HepG2 (cell line): ENCODE measurements at regions not wholly inside any gene's neighbourhood (a gene's known extent, or its start where the extent isn't known, plus 50 kb on each side); places are given as distances from the start of the nearest gene placed in this dataset.
A peak's percentile ranks its signal among the peaks of the same experiment; 100 is the strongest.

ENCODE experiments used
- ATAC-seq: fragments of 200-7000 bp; cut with Tn5 transposase; 3 replicates; pipeline ENCODE4 v1.9.1; 2020; ENCODE audit warnings: mild to moderate bottlenecking, moderate library complexity
- BruUV-seq: library from RNA; stranded (reverse); fragments of 400-500 nt; replicated peaks from 2 replicates; lab custom pipeline; 2021; lab: Mats Ljungman, UMichigan
- CTCF ChIA-PET: fragments of 300-600 bp; formaldehyde crosslinking; extraction: SDS; loops from one replicate; lab custom pipeline; 2021; ENCODE audit warnings: low total read pairs, inconsistent platforms, low intra/inter-chr PET ratio; lab: Yijun Ruan, JAX
- POLR2A ChIA-PET: fragments of 350-600 bp; sonication (Branson Sonifier 250); formaldehyde crosslinking; loops from one replicate; lab custom pipeline; 2020; ENCODE audit warnings: antibody characterized with exemption, inconsistent platforms; lab: Yijun Ruan, JAX
- DNase-seq: peaks from one replicate; pipeline ENCODE4 v3.0.0-alpha.2; 2015; ENCODE audit warnings: low spot score
- FAIRE-seq: peaks from 3 replicates; lab custom pipeline; 2011; peaks lifted over from hg19 to GRCh38; lab: Jason Lieb, UNC
- H2AFZ ChIP-seq: one replicate; pipeline ENCODE4 v1.6.1; 2011; ENCODE audit warnings: low read length, inconsistent platforms
- H3K27ac ChIP-seq: fragments of 300-600 bp; 3 replicates; pipeline ENCODE4 v1.8.0; 2011; ENCODE audit warnings: mixed run types, mild to moderate bottlenecking, mixed read lengths, low read length, inconsistent platforms; ENCODE audit not compliant: insufficient read depth; ENCODE audit errors: extremely low read length
- H3K27me3 ChIP-seq, 2 experiments: fragments of 200-600 bp in 1 of 2; 2 replicates in 1 of 2; 3 replicates in 1 of 2; pipeline versions ENCODE4 v1.6.0 to v1.8.0; 2011; ENCODE audit warnings: low read length in 2 of 2, mild to moderate bottlenecking in 2 of 2, moderate library complexity in 2 of 2, inconsistent platforms in 1 of 2; ENCODE audit not compliant: insufficient read depth in 2 of 2, control insufficient read depth in 1 of 2
- H3K36me3 ChIP-seq, 2 experiments: fragments of 200-600 bp in 1 of 2; replicated peaks in 1 of 2; 2 replicates in 1 of 2; 3 replicates in 1 of 2; pipeline versions ENCODE4 v1.5.1 to v1.8.0; 2011; ENCODE audit warnings: low read length in 2 of 2, inconsistent platforms in 1 of 2; ENCODE audit not compliant: insufficient read depth in 2 of 2, control insufficient read depth in 1 of 2
- H3K4me1 ChIP-seq: 2 replicates; pipeline ENCODE4 v1.5.1; 2012; ENCODE audit warnings: low read length, inconsistent platforms; ENCODE audit not compliant: insufficient read depth
- H3K4me2 ChIP-seq: 2 replicates; pipeline ENCODE4 v1.6.0; 2011; ENCODE audit warnings: low read depth, low read length, inconsistent platforms
- H3K4me3 ChIP-seq, 3 experiments: fragments of 200-600 bp in 1 of 3; sonication (generic), shearing (Covaris generic) in 1 of 3; replicated peaks in 1 of 3; 2 replicates each; pipeline ENCODE4 v1.5.1; 2011 to 2016; ENCODE audit warnings: low read length in 3 of 3, inconsistent platforms in 2 of 3, low read depth in 2 of 3, mild to moderate bottlenecking in 2 of 3, control low read depth in 1 of 3, mixed read lengths in 1 of 3; ENCODE audit not compliant: insufficient read depth in 1 of 3
- H3K79me2 ChIP-seq: one replicate; pipeline ENCODE4 v1.6.1; 2011; ENCODE audit warnings: low read length, inconsistent platforms; ENCODE audit not compliant: insufficient read depth
- H3K9ac ChIP-seq: 2 replicates; pipeline ENCODE4 v1.6.0; 2011; ENCODE audit warnings: mild to moderate bottlenecking, low read depth, low read length, inconsistent platforms; ENCODE audit not compliant: insufficient read depth
- H3K9me3 ChIP-seq: 2 replicates; pipeline ENCODE4 v1.5.1; 2012; ENCODE audit warnings: mild to moderate bottlenecking, low read length
- H4K20me1 ChIP-seq: 2 replicates; pipeline ENCODE4 v1.6.0; 2011; ENCODE audit warnings: inconsistent platforms, mild to moderate bottlenecking, low read length, moderate library complexity; ENCODE audit not compliant: insufficient read depth
- BHLHE40 ChIP-seq: IDR thresholded peaks from 2 replicates; pipeline ENCODE4 v1.6.1; 2011; ENCODE audit warnings: low read length, improper control_type of control experiment
- GABPB1 ChIP-seq: IDR thresholded peaks from 2 replicates; pipeline ENCODE4 v1.6.1; 2016; ENCODE audit warnings: mild to moderate bottlenecking, missing genetic modification reagents, moderate library complexity, missing compliant biosample characterization
- GTF2F1 ChIP-seq: fragments of 150-350 bp; IDR thresholded peaks from 2 replicates; pipeline ENCODE4 v1.6.1; 2014; ENCODE audit warnings: low read length
- HDAC1 ChIP-seq: sonication (generic); formaldehyde crosslinking; IDR thresholded peaks from 2 replicates; pipeline ENCODE4 v1.5.1; 2020; ENCODE audit warnings: mild to moderate bottlenecking, missing genetic modification reagents
- NFYC ChIP-seq: IDR thresholded peaks from 2 replicates; pipeline ENCODE4 v1.6.1; 2016; ENCODE audit warnings: missing genetic modification reagents, missing compliant biosample characterization
- RBFOX2 ChIP-seq: fragments of 200-400 bp; formaldehyde crosslinking; IDR thresholded peaks from 2 replicates; pipeline ENCODE4 v1.6.1; 2017; ENCODE audit warnings: low read depth, mild to moderate bottlenecking, low read length
- SOX6 ChIP-seq, 2 experiments: fragments of 450-650 bp in 1 of 2; sonication (generic) in 1 of 2; formaldehyde crosslinking in 1 of 2; IDR thresholded peaks; 2 replicates each; pipeline versions ENCODE4 v1.4.0 to v1.6.1; 2017 to 2020; ENCODE audit warnings: antibody characterized with exemption in 1 of 2, mild to moderate bottlenecking in 1 of 2, missing genetic modification reagents in 1 of 2
- TSC22D2 ChIP-seq: sonication (generic); formaldehyde crosslinking; IDR thresholded peaks from 2 replicates; pipeline ENCODE4 v1.5.1; 2020; ENCODE audit warnings: missing genetic modification reagents, mild to moderate bottlenecking, borderline replicate concordance
- ZBTB33 ChIP-seq: sonication (generic); formaldehyde crosslinking; IDR thresholded peaks from 2 replicates; pipeline ENCODE4 v1.4.0; 2020; ENCODE audit warnings: missing genetic modification reagents
- ZC3H13 ChIP-seq: sonication (generic); formaldehyde crosslinking; IDR thresholded peaks from 2 replicates; pipeline ENCODE4 v1.8.1; 2023; ENCODE audit warnings: mild to moderate bottlenecking, missing genetic modification reagents, moderate library complexity
- ZMYM3 ChIP-seq: sonication (generic); formaldehyde crosslinking; IDR thresholded peaks from 2 replicates; pipeline ENCODE4 v1.5.1; 2020; ENCODE audit warnings: mild to moderate bottlenecking, missing genetic modification reagents
- ZNF547 ChIP-seq: sonication (generic); formaldehyde crosslinking; IDR thresholded peaks from 2 replicates; pipeline ENCODE4 v1.5.1; 2020; ENCODE audit warnings: mild to moderate bottlenecking, missing genetic modification reagents
- ZNF674 ChIP-seq: sonication (generic); formaldehyde crosslinking; IDR thresholded peaks from 2 replicates; pipeline ENCODE4 v1.5.0; 2020; ENCODE audit warnings: low read depth, mild to moderate bottlenecking, missing genetic modification reagents
- ZNF768 ChIP-seq: sonication (generic); formaldehyde crosslinking; IDR thresholded peaks from 2 replicates; pipeline ENCODE4 v1.4.0; 2020; ENCODE audit warnings: missing genetic modification reagents
- WGBS: methylation state at CpG from one replicate; pipeline ENCODE4 v1.1.6; 2017; ENCODE audit warnings: low lambda C conversion rate; 5-methylcytosine and 5-hydroxymethylcytosine counted together
- in situ Hi-C: cut with HindIII; loops from 2 replicates; pipeline ENCODE4 v1.10.0; 2017; ENCODE audit warnings: low pct_unique_long_range_greater_than_20kb; ENCODE audit not compliant: extremely low pct_ligation_motif_present
- intact Hi-C: fragments of 100-400 bp; cut with micrococcal nuclease; formaldehyde crosslinking; loops from one replicate; pipeline ENCODE4 v1.10.0; 2022; ENCODE audit not compliant: unreplicated experiment

- H3K36me3 ChIP-seq, result no peaks in the 10 kb centered on the region
- H3K27ac ChIP-seq, result no peak overlapping the region
- H3K4me1 ChIP-seq, result peaks cover 45% of the 10 kb centered on the region
- H3K4me2 ChIP-seq, result no peak overlapping the region
- no TSS peak for BruUV-seq
- intact Hi-C loops (loop anchor here (10.0 kb wide), 1 partner anchor 51 kb away; no protein-coding TSS in a partner anchor), in situ Hi-C loops (no loop called here)
- TF ChIP-seq ZMYM3 (CRISPR knock-in tag) (0 out of 2 replicates have a peak, but pooled peaks have one; percentile 49), ZC3H13 (CRISPR knock-in tag) (0 out of 2 replicates have a peak, but pooled peaks have one; percentile 60), HDAC1 (CRISPR knock-in tag) (no peak)
- ChIA-PET CTCF (no interaction called here), POLR2A (no interaction called here)
- no peak overlapping the region for H2AFZ ChIP-seq
- H3K9ac ChIP-seq, result no peak overlapping the region
- H4K20me1 ChIP-seq, result no peaks in the 10 kb centered on the region
- H3K79me2 ChIP-seq, result no peaks in the 10 kb centered on the region
- FAIRE-seq (no peak), DNase-seq (no peak), ATAC-seq (no peak)
- H3K9me3 ChIP-seq, result peaks cover 3% of the 10 kb centered on the region; the same call in 1 of the 2 replicates
- 80% methylated on average over 22 of the region's 31 CpGs for WGBS
- H3K4me3 ChIP-seq, result no peak overlapping the region
- peaks cover 5 to 38% of the 10 kb centered on the region in 2 experiments for H3K27me3 ChIP-seq
Observed at GRCh38 chr12:132423820-132424645, 65.9 kb upstream of the FBRSL1 start.

GRCh38 chr12:132423251-132423819, 66.6 kb upstream of the FBRSL1 start:
- POLR2A ChIA-PET, result no interaction called here
- H3K36me3 ChIP-seq, result no peaks in the 10 kb centered on the region
- H3K4me3 ChIP-seq, result no peak overlapping the region
- intact Hi-C loops, result loop anchor here (10.0 kb wide), 1 partner anchor 51 kb away; no protein-coding TSS in a partner anchor
- in situ Hi-C loops, result no loop called here
- CTCF ChIA-PET, result no interaction called here
- no peaks in the 10 kb centered on the region for H3K79me2 ChIP-seq
- H3K9me3 ChIP-seq, result peaks cover 3% of the 10 kb centered on the region; the same call in 1 of the 2 replicates
- BruUV-seq, result no TSS peak
- no peak overlapping the region for H3K9ac ChIP-seq
- H3K27me3 ChIP-seq, result peaks cover 5 to 45% of the 10 kb centered on the region in 2 experiments
- peak; percentile 23 for DNase-seq
- no peak for FAIRE-seq
- WGBS, result 65% methylated on average over 25 of the region's 29 CpGs
- peak; percentile 55 for ATAC-seq
- no peaks in the 10 kb centered on the region for H4K20me1 ChIP-seq
- H3K4me1 ChIP-seq, result peaks cover 38% of the 10 kb centered on the region
- no peak overlapping the region for H3K4me2 ChIP-seq
- no peak overlapping the region for H3K27ac ChIP-seq
- no peak overlapping the region for H2AFZ ChIP-seq
- TF ChIP-seq NFYC (CRISPR knock-in tag) (peak; percentile 81), ZNF768 (CRISPR knock-in tag) (peak; percentile 99), ZNF547 (CRISPR knock-in tag) (no peak), GTF2F1 (no peak), TSC22D2 (no peak), RBFOX2 (no peak), ZBTB33 (CRISPR knock-in tag) (peak; percentile 86; the same call in 1 of the 2 replicates), SOX6 (IDR thresholded peaks at IDR 0.05) (no peak), SOX6 (CRISPR knock-in tag; IDR thresholded peaks at IDR 0.05) (no peak), GABPB1 (CRISPR knock-in tag) (peak; percentile 51; the same call in 1 of the 2 replicates), BHLHE40 (no peak), ZNF674 (no peak)
